Small intestine (tissue), 7 donors: ENCODE measurements at regions not wholly inside any gene's neighbourhood (a gene's known extent, or its start where the extent isn't known, plus 50 kb on each side); places are given as distances from the start of the nearest gene placed in this dataset.
"Not testable (repeated sequence)": the region's sequence is repeated elsewhere in the genome, so short reads cannot be mapped to it uniquely, and the experiment has no call there.

Experiments used
- DNase-seq, 2 donors: peaks; one replicate each; pipeline versions ENCODE4 v3.0.0 to v3.0.0-alpha.2; 2013
- FAIRE-seq: peaks from 2 replicates; lab custom pipeline; 2012; peaks lifted over from hg19 to GRCh38; lab: Jason Lieb, UNC
- H3K27ac ChIP-seq, 3 donors: one replicate each; pipeline ENCODE4 v1.5.1; 2013; ENCODE audit warnings: low read length in 2 of 3, mild to moderate bottlenecking in 2 of 3, control low read depth in 1 of 3, inconsistent platforms in 1 of 3, low read depth in 1 of 3, moderate library complexity in 1 of 3
- H3K27me3 ChIP-seq, 3 donors: one replicate each; pipeline ENCODE4 v1.6.1; 2013; ENCODE audit warnings: low read length in 3 of 3, inconsistent platforms in 1 of 3; ENCODE audit not compliant: control insufficient read depth in 3 of 3, insufficient read depth in 3 of 3
- H3K36me3 ChIP-seq, 3 donors: one replicate each; pipeline ENCODE4 v1.6.1; 2013; ENCODE audit warnings: low read length in 3 of 3, inconsistent platforms in 1 of 3, low read depth in 1 of 3, mild to moderate bottlenecking in 1 of 3, moderate library complexity in 1 of 3; ENCODE audit not compliant: control insufficient read depth in 3 of 3, insufficient read depth in 2 of 3
- H3K4me1 ChIP-seq, 3 donors: one replicate each; pipeline ENCODE4 v1.6.1; 2013; ENCODE audit warnings: low read length in 2 of 3, inconsistent platforms in 1 of 3, low read depth in 1 of 3, mild to moderate bottlenecking in 1 of 3, moderate library complexity in 1 of 3; ENCODE audit not compliant: control insufficient read depth in 3 of 3, insufficient read depth in 2 of 3
- H3K4me3 ChIP-seq, 3 donors: one replicate each; pipeline ENCODE4 v1.5.1; 2013; ENCODE audit warnings: low read length in 3 of 3, control low read depth in 1 of 3, inconsistent platforms in 1 of 3, low read depth in 1 of 3, mild to moderate bottlenecking in 1 of 3, moderate library complexity in 1 of 3
- H3K9me3 ChIP-seq, 2 donors: one replicate each; pipeline ENCODE4 v1.6.1; 2013; ENCODE audit warnings: low read depth in 1 of 2, low read length in 1 of 2; ENCODE audit not compliant: control insufficient read depth in 2 of 2, insufficient read depth in 1 of 2
- WGBS, 3 donors: extraction: QIAGEN DNeasy Blood & Tissue Kit; methylation state at CpG; one replicate each; pipeline ENCODE4 v1.1.7; 2013; 5-methylcytosine and 5-hydroxymethylcytosine counted together
- donor health status: healthy with polysubstance abuse.
- donor health status: control.
- donor health status: control.
- donor health status: Bipolar disorder and iron deficiency.
- donor health status: healthy.

GRCh38 chr14:53411125-53411524 lies 258.0 kb upstream of the DDHD1 start:
- no peaks in the 10 kb centered on the region for H3K9me3 ChIP-seq
- H3K27ac ChIP-seq: no peak overlapping the region
- no peak for DNase-seq
- H3K4me3 ChIP-seq: no peak overlapping the region
- H3K4me1 ChIP-seq: no peaks in the 10 kb centered on the region
- no peaks in the 10 kb centered on the region for H3K36me3 ChIP-seq
- H3K27me3 ChIP-seq: no peaks in the 10 kb centered on the region
- no peak for FAIRE-seq
- WGBS, 3 donors: 75 to 83% (median 78%) methylated on average over 4 of the region's 4 CpGs

- no peaks in the 10 kb centered on the region for H3K9me3 ChIP-seq
- no peak overlapping the region for H3K27ac ChIP-seq
- no peak overlapping the region for H3K4me3 ChIP-seq
- H3K27me3 ChIP-seq: no peaks in the 10 kb centered on the region
- WGBS, 3 donors: 73 to 86% (median 81%) methylated on average over 4 of the region's 4 CpGs
- DNase-seq (no peak), FAIRE-seq (no peak)
- H3K36me3 ChIP-seq: no peaks in the 10 kb centered on the region
- H3K4me1 ChIP-seq: no peaks in the 10 kb centered on the region
Measured at GRCh38 chr14:53409969-53410368, 256.8 kb upstream of the DDHD1 start.

GRCh38 chr14:53409289-53409688 lies 256.2 kb upstream of the DDHD1 start:
- H3K27ac ChIP-seq: no peak overlapping the region
- H3K4me1 ChIP-seq: no peaks in the 10 kb centered on the region
- H3K27me3 ChIP-seq: no peaks in the 10 kb centered on the region
- no peak overlapping the region for H3K4me3 ChIP-seq
- no peaks in the 10 kb centered on the region for H3K9me3 ChIP-seq
- no peaks in the 10 kb centered on the region for H3K36me3 ChIP-seq
- FAIRE-seq: no peak
- WGBS, 3 donors: 74 to 83% (median 77%) methylated on average over 2 of the region's 2 CpGs
- DNase-seq: no peak

- H3K9me3 ChIP-seq: no peaks in the 10 kb centered on the region
- H3K36me3 ChIP-seq: no peaks in the 10 kb centered on the region
- H3K4me3 ChIP-seq: no peak overlapping the region
- WGBS, 3 donors: 87 to 100% (median 93%) methylated on average over 2 of the region's 2 CpGs
- no peaks in the 10 kb centered on the region for H3K27me3 ChIP-seq
- FAIRE-seq (no peak), DNase-seq (no peak)
- no peak overlapping the region for H3K27ac ChIP-seq
- no peaks in the 10 kb centered on the region for H3K4me1 ChIP-seq
Measured at GRCh38 chr14:53408175-53408879, 255.2 kb upstream of the DDHD1 start.

GRCh38 chr14:53406519-53406918 lies 253.4 kb upstream of the DDHD1 start:
- Histone ChIP-seq H3K9me3 (no peaks in the 10 kb centered on the region), H3K4me3 (no peak overlapping the region), H3K27me3 (no peaks in the 10 kb centered on the region), H3K27ac (no peak overlapping the region), H3K4me1 (no peaks in the 10 kb centered on the region), H3K36me3 (no peaks in the 10 kb centered on the region)
- FAIRE-seq: no peak
- 63 to 84% (median 83%) methylated on average over 1 of the region's 1 CpG for WGBS, 3 donors
- no peak for DNase-seq

- Histone ChIP-seq H3K4me1 (no peaks in the 10 kb centered on the region), H3K27ac (no peak overlapping the region), H3K4me3 (no peak overlapping the region), H3K27me3 (no peaks in the 10 kb centered on the region), H3K36me3 (no peaks in the 10 kb centered on the region), H3K9me3 (no peaks in the 10 kb centered on the region)
- DNase-seq: no peak
- WGBS, 3 donors: 53 to 86% (median 63%) methylated on average over 3 of the region's 3 CpGs
- FAIRE-seq: no peak
Measured at GRCh38 chr14:53401646-53402045, 248.5 kb upstream of the DDHD1 start.

- no peak for FAIRE-seq
- 69 to 78% (median 71%) methylated on average over 7 of the region's 7 CpGs for WGBS, 3 donors
Measured at GRCh38 chr14:53399057-53399456, 245.9 kb upstream of the DDHD1 start.

GRCh38 chr14:53398616-53399015 lies 245.5 kb upstream of the DDHD1 start:
- FAIRE-seq: no peak
- Histone ChIP-seq H3K27ac (no peak overlapping the region), H3K9me3 (peaks cover 0 to 18% of the 10 kb centered on the region in 2 donors), H3K36me3 (no peaks in the 10 kb centered on the region), H3K4me1 (no peaks in the 10 kb centered on the region), H3K4me3 (no peak overlapping the region), H3K27me3 (no peaks in the 10 kb centered on the region)
- DNase-seq: no peak
- WGBS, 3 donors: 64 to 77% (median 66%) methylated on average over 2 of the region's 2 CpGs

More at GRCh38 chr14:53399057-53399456, 245.9 kb upstream of the DDHD1 start:
- no peak for DNase-seq
- peaks cover 0 to 17% of the 10 kb centered on the region in 2 donors for H3K9me3 ChIP-seq
- H3K27me3 ChIP-seq: no peaks in the 10 kb centered on the region
- H3K27ac ChIP-seq: no peak overlapping the region
- H3K4me1 ChIP-seq: no peaks in the 10 kb centered on the region
- H3K4me3 ChIP-seq: no peak overlapping the region
- no peaks in the 10 kb centered on the region for H3K36me3 ChIP-seq

- H3K4me1 ChIP-seq, H3K27ac ChIP-seq, FAIRE-seq, H3K27me3 ChIP-seq, DNase-seq, H3K36me3 ChIP-seq, H3K4me3 ChIP-seq: not testable (repeated sequence)
- 86 to 93% (median 91%) methylated on average over 4 of the region's 4 CpGs for WGBS, 3 donors
- H3K9me3 ChIP-seq: peaks cover 0 to 18% of the 10 kb centered on the region in 2 donors
Measured at GRCh38 chr14:53395267-53395666, 242.1 kb upstream of the DDHD1 start.
